ENCODE measurements at regions not wholly inside any gene's neighbourhood (a gene's known extent, or its start where the extent isn't known, plus 50 kb on each side); places are given as distances from the start of the nearest gene placed in this dataset.

GRCh38 chr2:5955921-5956320 lies 263.7 kb downstream of the SOX11 start:
- DNase-seq (ENCODE audit: low read depth): no peak

DNA sequence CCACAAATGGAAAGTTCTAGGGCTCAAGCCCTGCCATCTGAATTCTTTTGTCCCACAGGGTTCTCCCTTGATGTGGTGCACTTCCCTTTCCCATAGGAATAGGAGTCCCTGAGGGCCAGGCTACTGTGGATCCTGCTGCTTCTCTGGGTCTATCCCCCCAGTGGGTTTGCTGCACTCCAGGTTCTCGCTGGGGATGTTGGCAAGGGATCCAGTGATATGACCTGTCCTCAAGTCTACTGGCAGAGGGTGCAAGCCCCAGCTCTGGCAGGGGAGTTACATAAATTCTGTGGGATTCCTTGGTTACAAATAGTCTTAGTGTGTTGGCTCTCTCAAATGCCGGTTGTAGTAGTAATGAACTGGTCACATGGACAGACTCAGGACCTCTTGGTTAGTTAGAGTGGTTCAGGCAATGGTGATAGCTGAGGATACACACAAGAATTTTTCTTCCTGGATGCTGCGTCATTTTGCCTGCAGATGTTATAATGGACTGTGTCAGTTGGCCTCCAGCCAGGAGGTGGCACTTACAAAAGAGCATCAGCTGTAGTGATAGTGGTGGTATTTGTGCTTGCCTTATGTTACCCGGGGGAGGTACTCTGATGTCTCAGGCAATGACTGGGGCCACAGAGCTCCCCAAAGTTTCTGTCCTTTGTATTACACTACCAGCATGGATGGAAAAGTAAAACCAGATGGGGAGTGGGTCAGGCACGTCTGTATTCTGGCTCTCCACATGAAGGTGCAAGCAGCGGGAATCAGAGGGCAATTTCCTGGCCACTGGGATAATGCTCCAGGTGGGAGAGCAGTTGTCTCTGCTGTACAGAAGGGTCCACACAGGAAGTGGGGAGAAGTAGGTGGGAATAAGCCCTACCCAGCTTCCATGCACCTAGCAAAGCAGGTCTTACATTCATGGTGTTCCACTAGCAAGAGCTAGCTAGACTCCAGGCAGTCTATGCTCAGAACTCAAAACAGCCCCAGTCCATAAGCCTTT lies 267.9 kb downstream of the SOX11 start:
- no peak for DNase-seq (ENCODE audit: low read depth)

- DNase-seq (ENCODE audit: low read depth): no peak
These were observed 275.3 kb downstream of the SOX11 start for GRCh38 chr2:5967506-5967905.

DNA sequence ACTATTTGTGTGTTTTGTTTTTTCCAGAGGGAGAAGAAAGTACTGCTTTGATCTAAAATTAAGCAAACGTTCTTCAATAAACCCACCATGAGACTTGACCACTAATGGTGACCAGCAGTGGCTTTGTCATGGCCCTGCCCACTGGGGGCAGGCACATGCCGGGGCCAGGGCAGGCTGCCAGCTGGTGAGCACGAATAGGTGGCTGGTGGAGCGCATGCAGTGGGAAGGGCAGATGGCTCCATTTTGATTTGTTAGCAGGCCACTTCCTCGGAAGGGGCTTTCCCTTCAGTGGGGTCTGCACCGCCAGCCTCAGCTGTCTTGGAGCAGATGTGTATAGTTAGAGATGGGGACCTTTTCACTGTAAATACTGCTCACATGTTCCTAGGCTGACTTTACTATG lies 277.1 kb downstream of the SOX11 start:
- DNase-seq (ENCODE audit: low read depth): no peak

DNA sequence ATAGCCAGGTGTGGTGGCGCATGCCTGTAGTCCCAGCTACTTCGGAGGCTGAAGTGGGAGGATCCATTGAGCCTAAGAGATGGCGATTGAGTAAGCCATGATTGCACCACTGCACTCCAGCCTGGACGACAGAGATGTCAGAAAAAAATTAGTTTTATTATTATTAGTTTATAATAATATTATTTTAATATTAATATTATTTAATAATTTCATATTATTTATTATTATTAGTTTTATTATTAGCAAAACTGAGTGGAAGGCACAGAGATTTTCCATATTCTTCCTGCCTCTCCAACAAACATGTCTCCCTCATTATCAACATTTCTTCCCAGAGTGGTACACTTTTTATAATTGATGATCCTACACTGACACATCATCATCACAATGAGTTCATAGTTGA lies 278.2 kb downstream of the SOX11 start:
- no peak for DNase-seq (ENCODE audit: low read depth)

GRCh38 chr2:5974477-5974876 lies 282.3 kb downstream of the SOX11 start:
- no peak for DNase-seq (ENCODE audit: low read depth)

GRCh38 chr2:5975401-5975800 lies 283.2 kb downstream of the SOX11 start:
- no peak for DNase-seq (ENCODE audit: low read depth)

DNA sequence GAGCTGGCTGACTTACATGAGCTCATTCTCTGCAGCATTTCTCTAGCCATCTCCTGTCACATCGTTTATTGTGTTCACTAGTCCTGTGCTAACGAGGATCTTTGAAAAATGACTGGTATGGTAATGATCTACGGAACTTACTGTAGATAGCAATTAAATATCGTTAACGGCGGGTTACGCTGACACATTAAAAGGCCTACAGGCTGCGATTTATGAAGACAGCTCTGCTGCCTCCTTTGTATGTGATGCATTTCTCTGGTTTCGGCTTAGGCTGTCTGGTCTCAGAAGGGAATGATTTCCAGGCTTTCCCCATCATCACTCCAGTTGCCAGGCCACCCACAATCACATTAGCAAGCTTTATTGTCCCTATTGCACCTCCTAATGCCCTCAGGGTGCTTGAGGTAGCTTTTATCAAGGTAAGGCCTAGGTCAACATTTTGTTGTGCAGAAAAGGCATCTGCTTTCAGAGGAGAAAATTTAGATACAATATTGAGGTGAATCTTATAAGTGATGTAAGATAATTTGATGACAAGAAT lies 284.4 kb downstream of the SOX11 start:
- no peak for DNase-seq (ENCODE audit: low read depth)

- no peak for DNase-seq (ENCODE audit: low read depth)
These were observed 285.3 kb downstream of the SOX11 start for GRCh38 chr2:5977477-5977876.

GRCh38 chr2:5978131-5978751 lies 286.1 kb downstream of the SOX11 start:
- DNase-seq (ENCODE audit: low read depth): no peak

GRCh38 chr2:5980450-5981190 lies 288.4 kb downstream of the SOX11 start:
- DNase-seq (ENCODE audit: low read depth): no peak

DNA sequence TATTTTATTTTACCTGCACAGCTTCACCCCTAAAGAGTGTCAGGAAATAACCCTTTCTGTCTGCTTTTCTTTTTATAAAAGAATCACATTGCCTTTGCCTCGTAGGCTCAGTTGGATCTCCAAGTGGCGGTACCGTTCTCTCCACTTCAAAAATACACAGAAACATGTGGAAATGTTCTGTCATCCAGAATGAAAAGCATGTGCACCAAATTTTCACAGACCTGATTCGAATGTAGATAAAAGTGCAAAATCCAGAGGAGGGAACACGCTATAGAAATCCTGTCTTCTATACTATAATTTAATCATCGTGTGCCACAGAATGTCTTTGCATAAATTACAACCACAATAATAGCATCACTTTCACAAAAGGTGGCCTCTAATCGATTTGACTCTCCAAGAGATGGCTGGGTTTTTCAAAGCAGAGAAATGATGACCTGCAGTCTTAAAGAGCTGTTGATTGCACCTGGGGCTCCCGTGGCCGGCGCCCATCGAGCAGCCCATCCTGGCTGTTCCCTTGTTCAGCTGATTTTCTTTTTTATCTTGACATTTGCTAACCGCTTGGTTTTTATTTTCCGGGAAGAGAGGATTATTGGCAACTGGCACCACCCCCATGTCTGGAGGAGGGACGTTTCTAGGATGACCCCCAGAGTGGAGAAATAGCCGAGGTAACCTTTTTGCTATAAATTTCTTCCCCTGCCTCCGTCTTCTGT lies 290.2 kb downstream of the SOX11 start:
- no peak for DNase-seq (ENCODE audit: low read depth)

GRCh38 chr2:5982903-5983265 lies 290.7 kb downstream of the SOX11 start:
- no peak for DNase-seq (ENCODE audit: low read depth)

- DNase-seq (ENCODE audit: low read depth): no peak
These were observed 291.5 kb downstream of the SOX11 start for GRCh38 chr2:5983511-5984272.

DNA sequence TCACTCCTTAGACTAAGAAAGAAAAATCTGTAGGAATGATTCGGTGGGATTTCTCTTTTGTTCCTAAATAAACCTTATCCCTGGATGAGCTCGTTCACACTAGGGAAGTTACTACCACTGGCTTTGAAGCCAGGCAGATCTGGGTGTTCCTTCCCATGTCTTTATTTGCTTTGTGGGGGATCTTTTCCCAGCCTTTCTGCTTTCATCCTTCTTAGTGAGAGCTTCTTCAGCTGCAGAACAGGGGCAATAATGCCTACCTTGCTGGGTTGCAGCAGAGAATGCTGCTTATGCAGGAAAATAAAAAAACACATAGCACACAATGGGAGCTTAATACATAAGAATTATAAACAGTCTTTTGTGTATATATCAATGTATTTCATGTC lies 292.1 kb downstream of the SOX11 start:
- DNase-seq (ENCODE audit: low read depth): no peak

- no peak for DNase-seq (ENCODE audit: low read depth)
These were observed 292.8 kb downstream of the SOX11 start for GRCh38 chr2:5984946-5985345.

DNA sequence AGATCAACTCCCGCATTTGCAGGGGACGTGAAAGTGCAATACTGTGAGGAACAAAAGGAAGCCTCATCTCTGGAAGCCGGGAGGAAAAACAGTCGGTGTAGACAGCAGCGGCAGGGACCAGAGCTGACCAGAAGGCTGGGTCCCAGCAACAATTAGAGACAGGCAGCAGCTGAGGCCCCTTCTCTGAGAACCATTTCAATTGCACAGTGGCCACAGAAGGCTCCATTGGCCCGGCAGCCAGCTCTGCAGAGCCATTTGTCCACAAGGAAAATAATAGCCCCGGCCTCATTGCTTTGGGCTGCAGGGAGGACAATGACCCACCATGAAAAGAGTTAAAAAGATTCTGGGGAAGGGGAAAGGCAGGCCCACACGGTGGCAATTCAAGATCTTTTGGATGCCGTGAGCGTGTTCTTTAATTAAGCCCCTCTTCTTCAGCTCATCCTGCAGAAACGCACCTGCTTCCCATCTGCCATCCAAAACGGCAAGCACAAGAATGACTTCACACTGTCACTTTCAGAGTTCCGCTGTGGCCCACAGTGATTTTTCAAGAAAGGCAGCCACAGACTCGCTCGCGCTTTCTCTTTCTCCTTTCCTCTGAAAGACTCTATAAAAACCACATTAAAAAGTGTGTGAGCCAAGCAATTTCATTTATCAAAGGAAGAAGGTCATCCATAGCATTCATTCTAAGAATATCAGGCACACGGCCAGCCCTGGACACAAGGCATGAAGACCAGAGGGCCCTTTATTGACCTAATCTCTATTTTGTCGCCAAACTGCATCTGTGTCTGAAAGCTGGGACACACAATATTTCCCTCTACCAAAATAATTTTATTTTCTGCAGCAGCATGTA lies 293.6 kb downstream of the SOX11 start:
- DNase-seq (ENCODE audit: low read depth): no peak

GRCh38 chr2:5986801-5987787 lies 294.9 kb downstream of the SOX11 start:
- DNase-seq (ENCODE audit: low read depth): no peak

GRCh38 chr2:5988120-5988519 lies 295.9 kb downstream of the SOX11 start:
- DNase-seq (ENCODE audit: low read depth): no peak

All from stimulated activated CD8-positive, alpha-beta memory T cell treated with anti-CD3 and anti-CD28 coated beads, Interleukin-15, amount 100 ng/mL, for 1 hour (primary cell).